ENCODE measurements at regions not wholly inside any gene's neighbourhood (a gene's known extent, or its start where the extent isn't known, plus 50 kb on each side); places are given as distances from the start of the nearest gene placed in this dataset.

DNA sequence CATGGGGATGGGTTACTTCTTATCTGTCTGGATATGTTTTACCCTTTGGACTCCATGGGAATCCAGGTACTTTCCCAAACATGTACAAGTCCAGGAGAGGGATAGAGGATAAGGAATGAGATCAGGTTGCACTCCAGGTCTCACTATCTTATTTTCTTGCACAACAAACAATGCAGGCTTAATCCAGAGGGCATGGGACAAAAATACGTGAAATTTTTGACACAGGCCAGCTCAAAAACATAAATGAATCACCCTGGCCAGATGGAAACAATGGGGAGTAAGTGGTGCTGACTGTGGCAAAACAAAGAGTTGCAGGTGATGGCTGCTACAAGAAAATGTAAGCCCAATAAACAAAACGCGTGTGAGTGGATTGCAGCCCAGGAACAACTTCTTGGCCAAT is 69.4 kb upstream of the GAS1 start:
- H3K9me3 Mint-ChIP-seq: no peaks in the 10 kb centered on the region
- no peaks in the 10 kb centered on the region for H3K27me3 Mint-ChIP-seq (ENCODE audit: insufficient read depth, low read depth, poor library complexity)
- no peaks in the 10 kb centered on the region for H3K36me3 Mint-ChIP-seq (ENCODE audit: low read depth)
- no peaks in the 10 kb centered on the region for H4K20me1 ChIP-seq (replicated peaks; ENCODE audit: insufficient read depth)
- no peak overlapping the region for H3K4me3 ChIP-seq
- no peak overlapping the region for H3K27ac Mint-ChIP-seq
- no peaks in the 10 kb centered on the region for H3K79me2 ChIP-seq (replicated peaks; ENCODE audit: insufficient read depth)
- TF ChIP-seq ZNF331 (CRISPR knock-in tag; IDR thresholded peaks at IDR 0.05; ENCODE audit: low read depth) (no peak), JUNB (IDR thresholded peaks at IDR 0.05; ENCODE audit: unreplicated experiment) (no peak), CREB1 (CRISPR knock-in tag; IDR thresholded peaks at IDR 0.05; ENCODE audit: low read depth) (no peak), POLR2AphosphoS5 (IDR thresholded peaks at IDR 0.05; ENCODE audit: low read depth) (no peak), ZNF114 (CRISPR knock-in tag; IDR thresholded peaks at IDR 0.05) (no peak), EZH2phosphoT487 (IDR thresholded peaks at IDR 0.05; ENCODE audit: unreplicated experiment) (no peak), NANOG (IDR thresholded peaks at IDR 0.05; ENCODE audit: borderline replicate concordance) (no peak), STAT1 (IDR thresholded peaks at IDR 0.05; ENCODE audit: unreplicated experiment) (no peak), EZH2 (IDR thresholded peaks at IDR 0.05; ENCODE audit: low read depth, unreplicated experiment) (no peak)
- TF ChIP-seq, protein P1, sequence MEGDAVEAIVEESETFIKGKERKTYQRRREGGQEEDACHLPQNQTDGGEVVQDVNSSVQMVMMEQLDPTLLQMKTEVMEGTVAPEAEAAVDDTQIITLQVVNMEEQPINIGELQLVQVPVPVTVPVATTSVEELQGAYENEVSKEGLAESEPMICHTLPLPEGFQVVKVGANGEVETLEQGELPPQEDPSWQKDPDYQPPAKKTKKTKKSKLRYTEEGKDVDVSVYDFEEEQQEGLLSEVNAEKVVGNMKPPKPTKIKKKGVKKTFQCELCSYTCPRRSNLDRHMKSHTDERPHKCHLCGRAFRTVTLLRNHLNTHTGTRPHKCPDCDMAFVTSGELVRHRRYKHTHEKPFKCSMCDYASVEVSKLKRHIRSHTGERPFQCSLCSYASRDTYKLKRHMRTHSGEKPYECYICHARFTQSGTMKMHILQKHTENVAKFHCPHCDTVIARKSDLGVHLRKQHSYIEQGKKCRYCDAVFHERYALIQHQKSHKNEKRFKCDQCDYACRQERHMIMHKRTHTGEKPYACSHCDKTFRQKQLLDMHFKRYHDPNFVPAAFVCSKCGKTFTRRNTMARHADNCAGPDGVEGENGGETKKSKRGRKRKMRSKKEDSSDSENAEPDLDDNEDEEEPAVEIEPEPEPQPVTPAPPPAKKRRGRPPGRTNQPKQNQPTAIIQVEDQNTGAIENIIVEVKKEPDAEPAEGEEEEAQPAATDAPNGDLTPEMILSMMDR (conservative IDR thresholded peaks at IDR 0.05; ENCODE audit: low read depth in 2 of 2): no peak
- TF ChIP-seq, protein P2, sequence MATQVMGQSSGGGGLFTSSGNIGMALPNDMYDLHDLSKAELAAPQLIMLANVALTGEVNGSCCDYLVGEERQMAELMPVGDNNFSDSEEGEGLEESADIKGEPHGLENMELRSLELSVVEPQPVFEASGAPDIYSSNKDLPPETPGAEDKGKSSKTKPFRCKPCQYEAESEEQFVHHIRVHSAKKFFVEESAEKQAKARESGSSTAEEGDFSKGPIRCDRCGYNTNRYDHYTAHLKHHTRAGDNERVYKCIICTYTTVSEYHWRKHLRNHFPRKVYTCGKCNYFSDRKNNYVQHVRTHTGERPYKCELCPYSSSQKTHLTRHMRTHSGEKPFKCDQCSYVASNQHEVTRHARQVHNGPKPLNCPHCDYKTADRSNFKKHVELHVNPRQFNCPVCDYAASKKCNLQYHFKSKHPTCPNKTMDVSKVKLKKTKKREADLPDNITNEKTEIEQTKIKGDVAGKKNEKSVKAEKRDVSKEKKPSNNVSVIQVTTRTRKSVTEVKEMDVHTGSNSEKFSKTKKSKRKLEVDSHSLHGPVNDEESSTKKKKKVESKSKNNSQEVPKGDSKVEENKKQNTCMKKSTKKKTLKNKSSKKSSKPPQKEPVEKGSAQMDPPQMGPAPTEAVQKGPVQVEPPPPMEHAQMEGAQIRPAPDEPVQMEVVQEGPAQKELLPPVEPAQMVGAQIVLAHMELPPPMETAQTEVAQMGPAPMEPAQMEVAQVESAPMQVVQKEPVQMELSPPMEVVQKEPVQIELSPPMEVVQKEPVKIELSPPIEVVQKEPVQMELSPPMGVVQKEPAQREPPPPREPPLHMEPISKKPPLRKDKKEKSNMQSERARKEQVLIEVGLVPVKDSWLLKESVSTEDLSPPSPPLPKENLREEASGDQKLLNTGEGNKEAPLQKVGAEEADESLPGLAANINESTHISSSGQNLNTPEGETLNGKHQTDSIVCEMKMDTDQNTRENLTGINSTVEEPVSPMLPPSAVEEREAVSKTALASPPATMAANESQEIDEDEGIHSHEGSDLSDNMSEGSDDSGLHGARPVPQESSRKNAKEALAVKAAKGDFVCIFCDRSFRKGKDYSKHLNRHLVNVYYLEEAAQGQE (IDR thresholded peaks at IDR 0.05; ENCODE audit: unreplicated experiment): no peak
- TF ChIP-seq, protein P3, sequence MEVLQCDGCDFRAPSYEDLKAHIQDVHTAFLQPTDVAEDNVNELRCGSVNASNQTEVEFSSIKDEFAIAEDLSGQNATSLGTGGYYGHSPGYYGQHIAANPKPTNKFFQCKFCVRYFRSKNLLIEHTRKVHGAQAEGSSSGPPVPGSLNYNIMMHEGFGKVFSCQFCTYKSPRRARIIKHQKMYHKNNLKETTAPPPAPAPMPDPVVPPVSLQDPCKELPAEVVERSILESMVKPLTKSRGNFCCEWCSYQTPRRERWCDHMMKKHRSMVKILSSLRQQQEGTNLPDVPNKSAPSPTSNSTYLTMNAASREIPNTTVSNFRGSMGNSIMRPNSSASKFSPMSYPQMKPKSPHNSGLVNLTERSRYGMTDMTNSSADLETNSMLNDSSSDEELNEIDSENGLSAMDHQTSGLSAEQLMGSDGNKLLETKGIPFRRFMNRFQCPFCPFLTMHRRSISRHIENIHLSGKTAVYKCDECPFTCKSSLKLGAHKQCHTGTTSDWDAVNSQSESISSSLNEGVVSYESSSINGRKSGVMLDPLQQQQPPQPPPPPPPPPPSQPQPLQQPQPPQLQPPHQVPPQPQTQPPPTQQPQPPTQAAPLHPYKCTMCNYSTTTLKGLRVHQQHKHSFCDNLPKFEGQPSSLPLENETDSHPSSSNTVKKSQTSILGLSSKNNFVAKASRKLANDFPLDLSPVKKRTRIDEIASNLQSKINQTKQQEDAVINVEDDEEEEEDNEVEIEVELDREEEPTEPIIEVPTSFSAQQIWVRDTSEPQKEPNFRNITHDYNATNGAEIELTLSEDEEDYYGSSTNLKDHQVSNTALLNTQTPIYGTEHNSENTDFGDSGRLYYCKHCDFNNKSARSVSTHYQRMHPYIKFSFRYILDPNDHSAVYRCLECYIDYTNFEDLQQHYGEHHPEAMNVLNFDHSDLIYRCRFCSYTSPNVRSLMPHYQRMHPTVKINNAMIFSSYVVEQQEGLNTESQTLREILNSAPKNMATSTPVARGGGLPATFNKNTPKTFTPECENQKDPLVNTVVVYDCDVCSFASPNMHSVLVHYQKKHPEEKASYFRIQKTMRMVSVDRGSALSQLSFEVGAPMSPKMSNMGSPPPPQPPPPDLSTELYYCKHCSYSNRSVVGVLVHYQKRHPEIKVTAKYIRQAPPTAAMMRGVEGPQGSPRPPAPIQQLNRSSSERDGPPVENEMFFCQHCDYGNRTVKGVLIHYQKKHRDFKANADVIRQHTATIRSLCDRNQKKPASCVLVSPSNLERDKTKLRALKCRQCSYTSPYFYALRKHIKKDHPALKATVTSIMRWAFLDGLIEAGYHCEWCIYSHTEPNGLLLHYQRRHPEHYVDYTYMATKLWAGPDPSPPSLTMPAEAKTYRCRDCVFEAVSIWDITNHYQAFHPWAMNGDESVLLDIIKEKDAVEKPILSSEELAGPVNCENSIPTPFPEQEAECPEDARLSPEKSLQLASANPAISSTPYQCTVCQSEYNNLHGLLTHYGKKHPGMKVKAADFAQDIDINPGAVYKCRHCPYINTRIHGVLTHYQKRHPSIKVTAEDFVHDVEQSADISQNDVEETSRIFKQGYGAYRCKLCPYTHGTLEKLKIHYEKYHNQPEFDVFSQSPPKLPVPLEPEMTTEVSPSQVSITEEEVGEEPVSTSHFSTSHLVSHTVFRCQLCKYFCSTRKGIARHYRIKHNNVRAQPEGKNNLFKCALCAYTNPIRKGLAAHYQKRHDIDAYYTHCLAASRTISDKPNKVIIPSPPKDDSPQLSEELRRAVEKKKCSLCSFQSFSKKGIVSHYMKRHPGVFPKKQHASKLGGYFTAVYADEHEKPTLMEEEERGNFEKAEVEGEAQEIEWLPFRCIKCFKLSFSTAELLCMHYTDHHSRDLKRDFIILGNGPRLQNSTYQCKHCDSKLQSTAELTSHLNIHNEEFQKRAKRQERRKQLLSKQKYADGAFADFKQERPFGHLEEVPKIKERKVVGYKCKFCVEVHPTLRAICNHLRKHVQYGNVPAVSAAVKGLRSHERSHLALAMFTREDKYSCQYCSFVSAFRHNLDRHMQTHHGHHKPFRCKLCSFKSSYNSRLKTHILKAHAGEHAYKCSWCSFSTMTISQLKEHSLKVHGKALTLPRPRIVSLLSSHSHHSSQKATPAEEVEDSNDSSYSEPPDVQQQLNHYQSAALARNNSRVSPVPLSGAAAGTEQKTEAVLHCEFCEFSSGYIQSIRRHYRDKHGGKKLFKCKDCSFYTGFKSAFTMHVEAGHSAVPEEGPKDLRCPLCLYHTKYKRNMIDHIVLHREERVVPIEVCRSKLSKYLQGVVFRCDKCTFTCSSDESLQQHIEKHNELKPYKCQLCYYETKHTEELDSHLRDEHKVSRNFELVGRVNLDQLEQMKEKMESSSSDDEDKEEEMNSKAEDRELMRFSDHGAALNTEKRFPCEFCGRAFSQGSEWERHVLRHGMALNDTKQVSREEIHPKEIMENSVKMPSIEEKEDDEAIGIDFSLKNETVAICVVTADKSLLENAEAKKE (CRISPR knock-in tag; IDR thresholded peaks at IDR 0.05): no peak
- TF ChIP-seq, protein P4, sequence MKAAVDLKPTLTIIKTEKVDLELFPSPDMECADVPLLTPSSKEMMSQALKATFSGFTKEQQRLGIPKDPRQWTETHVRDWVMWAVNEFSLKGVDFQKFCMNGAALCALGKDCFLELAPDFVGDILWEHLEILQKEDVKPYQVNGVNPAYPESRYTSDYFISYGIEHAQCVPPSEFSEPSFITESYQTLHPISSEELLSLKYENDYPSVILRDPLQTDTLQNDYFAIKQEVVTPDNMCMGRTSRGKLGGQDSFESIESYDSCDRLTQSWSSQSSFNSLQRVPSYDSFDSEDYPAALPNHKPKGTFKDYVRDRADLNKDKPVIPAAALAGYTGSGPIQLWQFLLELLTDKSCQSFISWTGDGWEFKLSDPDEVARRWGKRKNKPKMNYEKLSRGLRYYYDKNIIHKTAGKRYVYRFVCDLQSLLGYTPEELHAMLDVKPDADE (IDR thresholded peaks at IDR 0.05): no peak
- H2AFZ ChIP-seq: no peak overlapping the region
- H3K4me2 ChIP-seq: no peak overlapping the region
- no peak overlapping the region for H3K27ac ChIP-seq (ENCODE audit: low read depth)
- peaks cover 3% of the 10 kb centered on the region; the same call in 1 of the 2 replicates for H3K9me2 ChIP-seq (ENCODE audit: insufficient read depth)
- no peaks in the 10 kb centered on the region for H3K36me3 ChIP-seq (ENCODE audit: insufficient read depth)
- no peaks in the 10 kb centered on the region for H3F3A ChIP-seq (replicated peaks; ENCODE audit: low read depth)
- H3K4me1 Mint-ChIP-seq: no peaks in the 10 kb centered on the region
- ATAC-seq (no peak), DNase-seq (ENCODE audit: low spot score) (no peak)
- no peak overlapping the region for H3K4me3 Mint-ChIP-seq
- H3K27me3 ChIP-seq (ENCODE audit: insufficient read depth): no peaks in the 10 kb centered on the region
- H3K4me1 ChIP-seq (ENCODE audit: insufficient read depth): no peaks in the 10 kb centered on the region
